B cell (primary cell): ENCODE measurements at regions not wholly inside any gene's neighbourhood (a gene's known extent, or its start where the extent isn't known, plus 50 kb on each side); places are given as distances from the start of the nearest gene placed in this dataset.

Experiments
- ATAC-seq: fragments of 200-7000 bp; cut with Tn5 transposase; one replicate; pipeline ENCODE4 v1.10.0; 2021; ENCODE audit warnings: low read depth, mild to moderate bottlenecking, moderate number of reproducible peaks, moderate library complexity
- CTCF ChIA-PET: fragments of 350-600 bp; sonication (Branson Sonifier 250); formaldehyde crosslinking; loops from one replicate; lab custom pipeline; 2021; ENCODE audit warnings: antibody characterized with exemption, inconsistent platforms; lab: Charles Lee
- POLR2A ChIA-PET: fragments of 350-600 bp; sonication (Branson Sonifier 250); formaldehyde crosslinking; loops from one replicate; lab custom pipeline; 2021; ENCODE audit warnings: antibody characterized with exemption; lab: Charles Lee
- DNase-seq: peaks from one replicate; pipeline ENCODE4 v3.0.0; 2013
- H2AFZ ChIP-seq: 2 replicates; pipeline ENCODE4 v1.6.1; 2012; ENCODE audit warnings: mild to moderate bottlenecking, low read depth, low read length; ENCODE audit not compliant: insufficient read depth, poor library complexity, severe bottlenecking
- H3K27ac ChIP-seq, 2 donors: 1 replicate in 1 of 2; 2 replicates in 1 of 2; pipeline ENCODE4 v1.5.1; 2012 to 2013; ENCODE audit warnings: low read length in 2 of 2, mild to moderate bottlenecking in 2 of 2, moderate library complexity in 1 of 2
- H3K27me3 ChIP-seq, 4 experiments: fragments of 200-600 bp in 1 of 4; sonication (generic) in 1 of 4; replicated peaks in 1 of 4; 1 replicate in 2 of 4; 2 replicates in 2 of 4; pipeline versions ENCODE4 v1.6.1 to v1.7.0; 2013 to 2016; ENCODE audit warnings: low read length in 3 of 4, mild to moderate bottlenecking in 2 of 4, mixed read lengths in 1 of 4, moderate library complexity in 1 of 4; ENCODE audit not compliant: insufficient read depth in 4 of 4, control insufficient read depth in 3 of 4; ENCODE audit errors: control extremely low read depth in 1 of 4
- H3K36me3 ChIP-seq, 2 experiments: replicated peaks in 1 of 2; 1 replicate in 1 of 2; 2 replicates in 1 of 2; pipeline versions ENCODE4 v1.6.1 to v1.7.1; 2013; ENCODE audit warnings: low read length in 1 of 2; ENCODE audit not compliant: insufficient read depth in 2 of 2, control insufficient read depth in 1 of 2; ENCODE audit errors: control extremely low read depth in 1 of 2, extremely low read depth in 1 of 2
- H3K4me1 ChIP-seq, 2 donors: fragments of 200-600 bp in 1 of 2; sonication (generic) in 1 of 2; 1 replicate in 1 of 2; 2 replicates in 1 of 2; pipeline versions ENCODE4 v1.5.1 to v1.6.1; 2013 to 2017; ENCODE audit warnings: low read length in 2 of 2; ENCODE audit not compliant: control insufficient read depth in 2 of 2, insufficient read depth in 2 of 2
- H3K4me2 ChIP-seq: replicated peaks from 2 replicates; pipeline ENCODE3; 2012; ENCODE audit warnings: mild to moderate bottlenecking, low read depth, low read length; ENCODE audit not compliant: poor library complexity, severe bottlenecking
- H3K4me3 ChIP-seq, 5 experiments: fragments of 200-600 bp in 1 of 5; sonication (generic) in 1 of 5; 1 replicate in 3 of 5; 2 replicates in 2 of 5; pipeline versions ENCODE4 v1.5.1 to v1.7.0; 2011 to 2016; ENCODE audit warnings: low read length in 4 of 5, mild to moderate bottlenecking in 4 of 5, low read depth in 2 of 5, control low read depth in 1 of 5, moderate library complexity in 1 of 5; ENCODE audit not compliant: insufficient read depth in 1 of 5; ENCODE audit errors: control extremely low read depth in 1 of 5, extremely low read depth in 1 of 5
- H3K79me2 ChIP-seq: fragments of 200-600 bp; sonication (generic); one replicate; pipeline ENCODE4 v1.6.0; 2016; ENCODE audit warnings: low read length; ENCODE audit not compliant: control insufficient read depth, insufficient read depth
- H3K9ac ChIP-seq: fragments of 200-600 bp; sonication (generic); 2 replicates; pipeline ENCODE4 v1.6.1; 2017; ENCODE audit warnings: mild to moderate bottlenecking, low read length, moderate library complexity
- H3K9me3 ChIP-seq, 3 donors: one replicate each; pipeline versions ENCODE4 v1.6.1 to v1.7.1; 2013; ENCODE audit warnings: low read length in 2 of 3; ENCODE audit not compliant: control insufficient read depth in 2 of 3, insufficient read depth in 1 of 3; ENCODE audit errors: control extremely low read depth in 1 of 3
- H4K20me1 ChIP-seq: 2 replicates; pipeline ENCODE4 v1.6.0; 2012; ENCODE audit warnings: mild to moderate bottlenecking, low read length; ENCODE audit not compliant: insufficient read depth, control insufficient read depth, poor library complexity, severe bottlenecking
- H3K27ac Mint-ChIP-seq: one replicate; pipeline ENCODE4 v1.8.0; 2021; ENCODE audit warnings: mixed read lengths
- H3K27me3 Mint-ChIP-seq: one replicate; pipeline ENCODE4 v1.8.0; 2021; ENCODE audit warnings: mixed read lengths
- H3K4me1 Mint-ChIP-seq: one replicate; pipeline ENCODE4 v1.8.0; 2021; ENCODE audit warnings: mixed read lengths
- H3K4me3 Mint-ChIP-seq: one replicate; pipeline ENCODE4 v1.8.0; 2021; ENCODE audit warnings: mixed read lengths
- H3K9me3 Mint-ChIP-seq: one replicate; pipeline ENCODE4 v1.8.0; 2022; ENCODE audit warnings: mixed read lengths; ENCODE audit not compliant: insufficient read depth
- EZH2 ChIP-seq: IDR thresholded peaks from 2 replicates; pipeline ENCODE4 v1.6.1; 2012; ENCODE audit warnings: borderline replicate concordance, low read depth, mild to moderate bottlenecking, moderate library complexity, low read length; ENCODE audit not compliant: insufficient read depth, poor library complexity, severe bottlenecking
- WGBS: methylation state at CpG from one replicate; pipeline ENCODE4 v1.1.5; 2013; ENCODE audit warnings: missing lambda C conversion rate; ENCODE audit not compliant: insufficient coverage; 5-methylcytosine and 5-hydroxymethylcytosine counted together
- intact Hi-C: fragments of 100-400 bp; cut with micrococcal nuclease; formaldehyde crosslinking; loops from one replicate; pipeline ENCODE4 v1.10.0; 2022
- TF ChIP-seq, protein P1 (sequence below): fragments of 200-600 bp; IDR thresholded peaks from one replicate; pipeline ENCODE4 v1.8.0; 2022; ENCODE audit warnings: antibody characterized with exemption, mild to moderate bottlenecking

- Histone ChIP-seq H3K9ac (no peak overlapping the region), H3K27me3 (peaks cover 0 to 3% (median 0%) of the 10 kb centered on the region in 4 experiments), H3K36me3 (no peaks in the 10 kb centered on the region), H3K79me2 (no peaks in the 10 kb centered on the region), H4K20me1 (no peaks in the 10 kb centered on the region), H3K27ac (no peak overlapping the region), H3K4me2 (no peak overlapping the region), H3K4me3 (no peak overlapping the region), H2AFZ (no peak overlapping the region), H3K4me1 (peaks cover 0 to 4% of the 10 kb centered on the region in 2 donors), H3K9me3 (no peaks in the 10 kb centered on the region)
- Mint-ChIP-seq H3K9me3 (no peaks in the 10 kb centered on the region), H3K4me1 (peaks cover 5% of the 10 kb centered on the region), H3K27ac (no peak overlapping the region), H3K4me3 (no peak overlapping the region), H3K27me3 (no peaks in the 10 kb centered on the region)
- intact Hi-C loops, result no loop called here
- ATAC-seq, result no peak
- ChIA-PET POLR2A (no interaction called here), CTCF (no interaction called here)
- no peak for DNase-seq
- TF ChIP-seq, protein P1, sequence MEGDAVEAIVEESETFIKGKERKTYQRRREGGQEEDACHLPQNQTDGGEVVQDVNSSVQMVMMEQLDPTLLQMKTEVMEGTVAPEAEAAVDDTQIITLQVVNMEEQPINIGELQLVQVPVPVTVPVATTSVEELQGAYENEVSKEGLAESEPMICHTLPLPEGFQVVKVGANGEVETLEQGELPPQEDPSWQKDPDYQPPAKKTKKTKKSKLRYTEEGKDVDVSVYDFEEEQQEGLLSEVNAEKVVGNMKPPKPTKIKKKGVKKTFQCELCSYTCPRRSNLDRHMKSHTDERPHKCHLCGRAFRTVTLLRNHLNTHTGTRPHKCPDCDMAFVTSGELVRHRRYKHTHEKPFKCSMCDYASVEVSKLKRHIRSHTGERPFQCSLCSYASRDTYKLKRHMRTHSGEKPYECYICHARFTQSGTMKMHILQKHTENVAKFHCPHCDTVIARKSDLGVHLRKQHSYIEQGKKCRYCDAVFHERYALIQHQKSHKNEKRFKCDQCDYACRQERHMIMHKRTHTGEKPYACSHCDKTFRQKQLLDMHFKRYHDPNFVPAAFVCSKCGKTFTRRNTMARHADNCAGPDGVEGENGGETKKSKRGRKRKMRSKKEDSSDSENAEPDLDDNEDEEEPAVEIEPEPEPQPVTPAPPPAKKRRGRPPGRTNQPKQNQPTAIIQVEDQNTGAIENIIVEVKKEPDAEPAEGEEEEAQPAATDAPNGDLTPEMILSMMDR, result no peak
- no peak for TF ChIP-seq EZH2
- 88% methylated on average over 2 of the region's 5 CpGs for WGBS
These were observed 114.5 kb downstream of the LRRC70 start for GRCh38 chr5:62692946-62693713.

GRCh38 chr5:62691946-62692345, 113.3 kb downstream of the LRRC70 start:
- no peak overlapping the region for H3K27ac ChIP-seq
- H2AFZ ChIP-seq, result no peak overlapping the region
- H3K4me3 ChIP-seq, result no peak overlapping the region
- H3K27me3 ChIP-seq, result peaks cover 0 to 3% (median 0%) of the 10 kb centered on the region in 4 experiments
- no peak overlapping the region for H3K4me2 ChIP-seq
- Mint-ChIP-seq H3K27ac (no peak overlapping the region), H3K4me3 (no peak overlapping the region), H3K9me3 (no peaks in the 10 kb centered on the region), H3K4me1 (peaks cover 5% of the 10 kb centered on the region), H3K27me3 (no peaks in the 10 kb centered on the region)
- no peak overlapping the region for H3K9ac ChIP-seq
- intact Hi-C loops, result no loop called here
- DNase-seq (no peak), ATAC-seq (no peak)
- H3K4me1 ChIP-seq, result peaks cover 0 to 4% of the 10 kb centered on the region in 2 donors
- H4K20me1 ChIP-seq, result no peaks in the 10 kb centered on the region
- H3K9me3 ChIP-seq, result no peaks in the 10 kb centered on the region
- WGBS, result 89% methylated on average over 3 of the region's 3 CpGs
- no peak for TF ChIP-seq EZH2
- TF ChIP-seq, protein P1, result no peak
- H3K36me3 ChIP-seq, result no peaks in the 10 kb centered on the region
- CTCF ChIA-PET, result no interaction called here
- POLR2A ChIA-PET, result no interaction called here
- H3K79me2 ChIP-seq, result no peaks in the 10 kb centered on the region
